Endodermal cell (in vitro differentiated cells): ENCODE measurements at regions not wholly inside any gene's neighbourhood (a gene's known extent, or its start where the extent isn't known, plus 50 kb on each side); places are given as distances from the start of the nearest gene placed in this dataset.

Experiments
- DNase-seq: peaks from one replicate; pipeline ENCODE4 v3.0.0-alpha.2; 2017
- H3K27ac ChIP-seq: 2 replicates; pipeline ENCODE4 v1.5.1; 2013; ENCODE audit warnings: mild to moderate bottlenecking, low read depth, low read length, moderate library complexity
- H3K27me3 ChIP-seq: 2 replicates; pipeline ENCODE4 v1.6.1; 2013; ENCODE audit warnings: mild to moderate bottlenecking, low read length, moderate library complexity; ENCODE audit not compliant: insufficient read depth, control insufficient read depth, poor library complexity, severe bottlenecking
- H3K36me3 ChIP-seq: 2 replicates; pipeline ENCODE4 v1.7.0; 2013; ENCODE audit warnings: mild to moderate bottlenecking, low read length, moderate library complexity; ENCODE audit not compliant: control insufficient read depth, insufficient read depth
- H3K4me1 ChIP-seq: one replicate; pipeline ENCODE4 v1.7.0; 2013; ENCODE audit warnings: low read length; ENCODE audit not compliant: control insufficient read depth, insufficient read depth
- H3K4me3 ChIP-seq: 2 replicates; pipeline ENCODE4 v1.5.1; 2013; ENCODE audit warnings: mild to moderate bottlenecking, low read length, moderate library complexity
- H3K9ac ChIP-seq: 2 replicates; pipeline ENCODE4 v1.6.1; 2013; ENCODE audit warnings: mild to moderate bottlenecking, low read length, moderate library complexity; ENCODE audit not compliant: poor library complexity, severe bottlenecking; ENCODE audit errors: extremely low read depth
- H3K9me3 ChIP-seq: 2 replicates; pipeline ENCODE4 v1.6.1; 2013; ENCODE audit warnings: mild to moderate bottlenecking, low read length, moderate library complexity; ENCODE audit not compliant: control insufficient read depth
- H3K27ac Mint-ChIP-seq: 2 replicates; pipeline ENCODE4 v1.8.0; 2020; ENCODE audit warnings: mixed read lengths
- H3K27me3 Mint-ChIP-seq: 2 replicates; pipeline ENCODE4 v1.8.0; 2021; ENCODE audit warnings: mild to moderate bottlenecking, mixed read lengths; ENCODE audit not compliant: insufficient read depth
- H3K36me3 Mint-ChIP-seq: 2 replicates; pipeline ENCODE4 v1.8.0; 2020; ENCODE audit warnings: low read depth, mixed read lengths
- H3K4me1 Mint-ChIP-seq: 2 replicates; pipeline ENCODE4 v1.8.0; 2020; ENCODE audit warnings: mixed read lengths
- H3K4me3 Mint-ChIP-seq: 2 replicates; pipeline ENCODE4 v1.8.0; 2020; ENCODE audit warnings: mild to moderate bottlenecking, moderate library complexity, mixed read lengths
- H3K9me3 Mint-ChIP-seq: 2 replicates; pipeline ENCODE4 v1.8.0; 2020; ENCODE audit warnings: mild to moderate bottlenecking, mixed read lengths
- CTCF ChIP-seq: fragments of 200-600 bp; sonication (generic); conservative IDR thresholded peaks from 2 replicates; pipeline ENCODE4 v1.5.0; 2021; ENCODE audit warnings: antibody characterized with exemption, mild to moderate bottlenecking
- WGBS, 2 experiments: methylation state at CpG; one replicate each; pipeline versions ENCODE4 v1.1.5 to v1.1.7; 2013; ENCODE audit warnings: missing lambda C conversion rate in 2 of 2, mixed read lengths in 1 of 2; ENCODE audit not compliant: insufficient coverage in 1 of 2, insufficient read length in 1 of 2; 5-methylcytosine and 5-hydroxymethylcytosine counted together

GRCh38 chr12:115320967-115321366 lies 637.0 kb upstream of the TBX3 start:
- Mint-ChIP-seq H3K9me3 (no peaks in the 10 kb centered on the region), H3K4me1 (no peaks in the 10 kb centered on the region), H3K36me3 (no peaks in the 10 kb centered on the region), H3K4me3 (no peak overlapping the region), H3K27me3 (peaks cover 23% of the 10 kb centered on the region), H3K27ac (no peak overlapping the region)
- Histone ChIP-seq H3K36me3 (no peaks in the 10 kb centered on the region), H3K27me3 (no peaks in the 10 kb centered on the region), H3K9me3 (no peaks in the 10 kb centered on the region), H3K4me1 (no peaks in the 10 kb centered on the region), H3K4me3 (no peak overlapping the region), H3K9ac (no peak overlapping the region), H3K27ac (no peak overlapping the region)
- 93 to 100% methylated on average over 6 to 8 of the region's 8 CpGs for WGBS, 2 experiments
- TF ChIP-seq CTCF: no peak
- no peak for DNase-seq

GRCh38 chr12:115320451-115320850 lies 636.5 kb upstream of the TBX3 start:
- no peak for DNase-seq
- Mint-ChIP-seq H3K4me3 (no peak overlapping the region), H3K27me3 (peaks cover 24% of the 10 kb centered on the region), H3K9me3 (no peaks in the 10 kb centered on the region), H3K4me1 (no peaks in the 10 kb centered on the region), H3K36me3 (no peaks in the 10 kb centered on the region), H3K27ac (no peak overlapping the region)
- H3K9me3 ChIP-seq: no peaks in the 10 kb centered on the region
- no peak for TF ChIP-seq CTCF
- H3K4me3 ChIP-seq: no peak overlapping the region
- H3K36me3 ChIP-seq: no peaks in the 10 kb centered on the region
- H3K27me3 ChIP-seq: no peaks in the 10 kb centered on the region
- H3K9ac ChIP-seq: no peak overlapping the region
- H3K4me1 ChIP-seq: no peaks in the 10 kb centered on the region
- H3K27ac ChIP-seq: no peak overlapping the region
- WGBS, 2 experiments: 94 to 100% methylated on average over 3 to 5 of the region's 5 CpGs

GRCh38 chr12:115319446-115320040 lies 635.6 kb upstream of the TBX3 start:
- Histone ChIP-seq H3K4me3 (no peak overlapping the region), H3K36me3 (no peaks in the 10 kb centered on the region), H3K9me3 (no peaks in the 10 kb centered on the region), H3K27me3 (no peaks in the 10 kb centered on the region), H3K9ac (no peak overlapping the region), H3K4me1 (no peaks in the 10 kb centered on the region), H3K27ac (no peak overlapping the region)
- no peak overlapping the region for H3K4me3 Mint-ChIP-seq
- WGBS, 2 experiments: 93 to 97% methylated on average over 6 to 8 of the region's 8 CpGs
- TF ChIP-seq CTCF: no peak
- no peaks in the 10 kb centered on the region for H3K9me3 Mint-ChIP-seq
- H3K4me1 Mint-ChIP-seq: no peaks in the 10 kb centered on the region
- no peak for DNase-seq
- H3K27me3 Mint-ChIP-seq: peaks cover 25% of the 10 kb centered on the region
- H3K27ac Mint-ChIP-seq: no peak overlapping the region
- H3K36me3 Mint-ChIP-seq: no peaks in the 10 kb centered on the region
